IMR-90 (cell line): ENCODE measurements at regions not wholly inside any gene's neighbourhood (a gene's known extent, or its start where the extent isn't known, plus 50 kb on each side); places are given as distances from the start of the nearest gene placed in this dataset.

ENCODE experiments used
- ATAC-seq: fragments of 200-7000 bp; cut with Tn5 transposase; 2 replicates; pipeline ENCODE4 v1.9.1; 2020; ENCODE audit warnings: low read depth, mild to moderate bottlenecking, moderate library complexity
- BruUV-seq: library from RNA; stranded (reverse); fragments of 400-500 nt; replicated peaks from 2 replicates; lab custom pipeline; 2021; lab: Mats Ljungman, UMichigan
- CTCF ChIA-PET: fragments of 300-600 bp; formaldehyde crosslinking; extraction: SDS; loops from one replicate; lab custom pipeline; 2021; ENCODE audit warnings: antibody characterized with exemption; lab: Yijun Ruan, JAX
- POLR2A ChIA-PET: fragments of 300-600 bp; sonication (Branson Sonifier 250); formaldehyde crosslinking; loops from one replicate; lab custom pipeline; 2022; ENCODE audit warnings: antibody characterized with exemption; ENCODE audit not compliant: unreplicated experiment; lab: Charles Lee
- DNase-seq: peaks from one replicate; pipeline ENCODE4 v3.0.0; 2013
- H2AFZ ChIP-seq: replicated peaks from 2 replicates; pipeline ENCODE3; 2013; ENCODE audit warnings: low read length, mild to moderate bottlenecking; ENCODE audit not compliant: poor library complexity
- H2AK5ac ChIP-seq: 2 replicates; pipeline ENCODE4 v1.6.1; 2013; ENCODE audit warnings: low read depth, low read length, inconsistent platforms
- H2AK9ac ChIP-seq: replicated peaks from 2 replicates; pipeline ENCODE3; 2013; ENCODE audit warnings: mild to moderate bottlenecking, low read depth, low read length, moderate library complexity; ENCODE audit not compliant: poor library complexity
- H2BK120ac ChIP-seq: 2 replicates; pipeline ENCODE4 v1.6.1; 2013; ENCODE audit warnings: low read depth, low read length, inconsistent platforms
- H2BK15ac ChIP-seq: 3 replicates; pipeline ENCODE4 v1.6.1; 2013; ENCODE audit warnings: low read depth, low read length, inconsistent platforms
- H2BK20ac ChIP-seq: 2 replicates; pipeline ENCODE4 v1.6.1; 2013; ENCODE audit warnings: low read depth, mild to moderate bottlenecking, inconsistent platforms, low read length, moderate library complexity
- H2BK5ac ChIP-seq: 2 replicates; pipeline ENCODE4 v1.6.1; 2013; ENCODE audit warnings: mild to moderate bottlenecking, low read depth, low read length, inconsistent platforms; ENCODE audit not compliant: poor library complexity, severe bottlenecking
- H3K14ac ChIP-seq: replicated peaks from 2 replicates; pipeline ENCODE4 v1.6.1; 2013; ENCODE audit warnings: low read depth, low read length, inconsistent platforms
- H3K18ac ChIP-seq: 2 replicates; pipeline ENCODE4 v1.6.1; 2013; ENCODE audit warnings: low read depth, low read length, control low read depth
- H3K23ac ChIP-seq: 2 replicates; pipeline ENCODE4 v1.6.1; 2013; ENCODE audit warnings: low read depth, low read length, inconsistent platforms
- H3K27ac ChIP-seq: 2 replicates; pipeline ENCODE4 v1.5.1; 2013; ENCODE audit warnings: mild to moderate bottlenecking, control low read depth, low read length; ENCODE audit not compliant: insufficient read depth
- H3K27me3 ChIP-seq: 2 replicates; pipeline ENCODE4 v1.6.1; 2013; ENCODE audit warnings: low read length; ENCODE audit not compliant: control insufficient read depth, insufficient read depth
- H3K36me3 ChIP-seq: 2 replicates; pipeline ENCODE4 v1.6.1; 2013; ENCODE audit warnings: low read length, mixed read lengths; ENCODE audit not compliant: control insufficient read depth, insufficient read depth
- H3K4ac ChIP-seq: 2 replicates; pipeline ENCODE4 v1.6.1; 2013; ENCODE audit warnings: low read depth, low read length, inconsistent platforms
- H3K4me1 ChIP-seq: 2 replicates; pipeline ENCODE4 v1.6.1; 2013; ENCODE audit warnings: low read length, mixed read lengths; ENCODE audit not compliant: control insufficient read depth, insufficient read depth
- H3K4me2 ChIP-seq: 2 replicates; pipeline ENCODE4 v1.6.1; 2013; ENCODE audit warnings: low read depth, mild to moderate bottlenecking, control low read depth, low read length, moderate library complexity
- H3K4me3 ChIP-seq: 2 replicates; pipeline ENCODE4 v1.5.1; 2013; ENCODE audit warnings: low read depth, mild to moderate bottlenecking, control low read depth, low read length, moderate library complexity; ENCODE audit not compliant: insufficient read depth
- H3K56ac ChIP-seq: 2 replicates; pipeline ENCODE4 v1.6.1; 2013; ENCODE audit warnings: low read length, inconsistent platforms; ENCODE audit not compliant: insufficient read depth; ENCODE audit errors: extremely low read depth
- H3K79me1 ChIP-seq, 2 experiments: 2 replicates each; pipeline ENCODE4 v1.6.1; 2013; ENCODE audit warnings: low read length in 2 of 2, inconsistent platforms in 1 of 2, low read depth in 1 of 2
- H3K9ac ChIP-seq: 2 replicates; pipeline ENCODE4 v1.6.1; 2013; ENCODE audit warnings: low read depth, low read length, control low read depth
- H3K9me1 ChIP-seq: 2 replicates; pipeline ENCODE4 v1.6.1; 2013; ENCODE audit warnings: low read length, inconsistent platforms; ENCODE audit not compliant: insufficient read depth
- H3K9me3 ChIP-seq: 2 replicates; pipeline ENCODE4 v1.6.1; 2013; ENCODE audit warnings: low read length; ENCODE audit not compliant: control insufficient read depth, insufficient read depth
- H4K20me1 ChIP-seq: 2 replicates; pipeline ENCODE4 v1.6.1; 2013; ENCODE audit warnings: low read length, inconsistent platforms; ENCODE audit not compliant: insufficient read depth
- H4K5ac ChIP-seq: 2 replicates; pipeline ENCODE4 v1.6.1; 2013; ENCODE audit warnings: mild to moderate bottlenecking, low read depth, low read length, control low read depth
- H4K8ac ChIP-seq, 2 experiments: 2 replicates each; pipeline ENCODE4 v1.6.1; 2013; ENCODE audit warnings: low read depth in 2 of 2, low read length in 2 of 2, control low read depth in 1 of 2, inconsistent platforms in 1 of 2
- H4K91ac ChIP-seq: 2 replicates; pipeline ENCODE4 v1.6.1; 2013; ENCODE audit warnings: low read depth, low read length, inconsistent platforms; ENCODE audit not compliant: insufficient read depth
- BHLHE40 ChIP-seq: fragments of 150-350 bp; IDR thresholded peaks from 2 replicates; pipeline ENCODE4 v1.6.1; 2016; ENCODE audit warnings: mild to moderate bottlenecking, low read depth, low read length
- CEBPB ChIP-seq: IDR thresholded peaks from 2 replicates; pipeline ENCODE4 v1.6.1; 2012; ENCODE audit warnings: low read depth, low read length, improper control_type of control experiment
- CHD1 ChIP-seq: IDR thresholded peaks from 2 replicates; pipeline ENCODE4 v1.6.1; 2012; ENCODE audit warnings: low read depth, low read length, improper control_type of control experiment
- FOS ChIP-seq: fragments of 150-350 bp; IDR thresholded peaks from 2 replicates; pipeline ENCODE4 v1.6.1; 2016; ENCODE audit warnings: low read depth, low read length
- MAFK ChIP-seq: IDR thresholded peaks from 2 replicates; pipeline ENCODE4 v1.6.1; 2012; ENCODE audit warnings: low read depth, low read length, improper control_type of control experiment
- MAZ ChIP-seq: IDR thresholded peaks from 2 replicates; pipeline ENCODE4 v1.6.1; 2012; ENCODE audit warnings: low read depth, mild to moderate bottlenecking, low read length, improper control_type of control experiment, moderate library complexity, borderline replicate concordance
- MXI1 ChIP-seq: IDR thresholded peaks from 2 replicates; pipeline ENCODE4 v1.6.1; 2012; ENCODE audit warnings: low read depth, mild to moderate bottlenecking, low read length, moderate library complexity, borderline replicate concordance
- NFE2L2 ChIP-seq: fragments of 150-350 bp; IDR thresholded peaks from 2 replicates; pipeline ENCODE4 v1.6.1; 2016; ENCODE audit warnings: low read depth, mild to moderate bottlenecking, low read length
- POLR2A ChIP-seq: IDR thresholded peaks from 2 replicates; pipeline ENCODE4 v1.6.1; 2012; ENCODE audit warnings: mild to moderate bottlenecking, low read depth, low read length
- RAD21 ChIP-seq: IDR thresholded peaks from 2 replicates; pipeline ENCODE4 v1.6.1; 2012; ENCODE audit warnings: low read length, improper control_type of control experiment
- RCOR1 ChIP-seq: IDR thresholded peaks from 2 replicates; pipeline ENCODE4 v1.6.1; 2012; ENCODE audit warnings: mild to moderate bottlenecking, low read length, improper control_type of control experiment; ENCODE audit not compliant: insufficient replicate concordance
- RFX5 ChIP-seq: IDR thresholded peaks from 2 replicates; pipeline ENCODE4 v1.8.0; 2012; ENCODE audit warnings: low read depth, mild to moderate bottlenecking, low read length, moderate library complexity
- SMC3 ChIP-seq: fragments of 150-350 bp; IDR thresholded peaks from 2 replicates; pipeline ENCODE4 v1.6.1; 2016; ENCODE audit warnings: low read depth, mild to moderate bottlenecking, antibody characterized with exemption, low read length, moderate library complexity
- USF2 ChIP-seq: fragments of 150-350 bp; IDR thresholded peaks from 2 replicates; pipeline ENCODE4 v1.6.1; 2017; ENCODE audit warnings: mild to moderate bottlenecking, antibody characterized with exemption, low read length, low read depth
- WGBS, 2 experiments: methylation state at CpG; one replicate each; pipeline versions ENCODE4 v1.1.5 to v1.1.7; 2013; ENCODE audit warnings: missing lambda C conversion rate in 2 of 2; ENCODE audit not compliant: insufficient read length in 1 of 2; ENCODE audit errors: extremely low coverage in 2 of 2; 5-methylcytosine and 5-hydroxymethylcytosine counted together
- dilution Hi-C: fragments of 300-500 bp; cut with HindIII; formaldehyde crosslinking; loops from one replicate; pipeline ENCODE4 v1.14.3; 2018; ENCODE audit warnings: low sequenced_read_pairs; ENCODE audit not compliant: unreplicated experiment
- in situ Hi-C: fragments of 300-500 bp; cut with MboI; formaldehyde crosslinking; loops from 3 replicates; pipeline ENCODE4 v1.14.3; 2019; ENCODE audit warnings: low sequenced_read_pairs, inconsistent platforms, mixed read lengths
- intact Hi-C: fragments of 100-400 bp; cut with micrococcal nuclease; formaldehyde crosslinking; loops from 2 replicates; pipeline ENCODE4 v1.10.0; 2022
- TF ChIP-seq, protein P1 (sequence below): fragments of 150-350 bp; IDR thresholded peaks from 2 replicates; pipeline ENCODE4 v1.6.1; 2016; ENCODE audit warnings: low read depth, mild to moderate bottlenecking, low read length, moderate library complexity, borderline replicate concordance
- TF ChIP-seq, protein P2 (sequence below): conservative IDR thresholded peaks from 2 replicates; pipeline ENCODE4 v1.5.1; 2012; ENCODE audit warnings: mild to moderate bottlenecking, low read depth, low read length, improper control_type of control experiment

GRCh38 chr1:219062161-219062560 lies 111.5 kb upstream of the LYPLAL1 start:
- Histone ChIP-seq H2BK120ac (no peak overlapping the region), H3K9me1 (peaks cover under 1% of the 10 kb centered on the region; the same call in 1 of the 2 replicates), H2AK9ac (no peak overlapping the region), H3K4me2 (no peak overlapping the region), H4K20me1 (no peaks in the 10 kb centered on the region), H4K5ac (no peak overlapping the region), H3K4ac (no peak overlapping the region), H2BK15ac (no peak overlapping the region), H3K27me3 (no peaks in the 10 kb centered on the region), H3K27ac (no peak overlapping the region), H3K79me1 (no peaks in the 10 kb centered on the region), H3K4me3 (no peak overlapping the region), H3K18ac (no peak overlapping the region), H3K36me3 (no peaks in the 10 kb centered on the region), H2BK20ac (no peak overlapping the region), H2BK5ac (no peak overlapping the region), H2AK5ac (no peak overlapping the region), H4K91ac (no peak overlapping the region), H2AFZ (no peak overlapping the region), H3K56ac (no peak overlapping the region), H4K8ac (no peak overlapping the region), H3K9me3 (no peaks in the 10 kb centered on the region), H3K14ac (no peak overlapping the region), H3K9ac (no peak overlapping the region), H3K23ac (no peak overlapping the region), H3K4me1 (peaks cover under 1% of the 10 kb centered on the region)
- intact Hi-C loops (loop anchor here (5.0 kb wide), 1 partner anchor 750 kb away; no protein-coding TSS in a partner anchor), dilution Hi-C loops (no loop called here), in situ Hi-C loops (loop anchor here (10.0 kb wide), 1 partner anchor 577 kb away; no protein-coding TSS in a partner anchor)
- ChIA-PET POLR2A (no interaction called here), CTCF (interaction anchor here (0.6 kb wide), 1 partner anchor 62 kb away, joined by 3 read pairs; no protein-coding TSS in a partner anchor)
- TF ChIP-seq MAFK: no peak
- TF ChIP-seq NFE2L2: no peak
- TF ChIP-seq MXI1: no peak
- TF ChIP-seq RCOR1: no peak
- no peak for TF ChIP-seq CEBPB
- TF ChIP-seq CHD1: no peak
- TF ChIP-seq USF2: no peak
- no peak for TF ChIP-seq BHLHE40
- TF ChIP-seq, protein P1, sequence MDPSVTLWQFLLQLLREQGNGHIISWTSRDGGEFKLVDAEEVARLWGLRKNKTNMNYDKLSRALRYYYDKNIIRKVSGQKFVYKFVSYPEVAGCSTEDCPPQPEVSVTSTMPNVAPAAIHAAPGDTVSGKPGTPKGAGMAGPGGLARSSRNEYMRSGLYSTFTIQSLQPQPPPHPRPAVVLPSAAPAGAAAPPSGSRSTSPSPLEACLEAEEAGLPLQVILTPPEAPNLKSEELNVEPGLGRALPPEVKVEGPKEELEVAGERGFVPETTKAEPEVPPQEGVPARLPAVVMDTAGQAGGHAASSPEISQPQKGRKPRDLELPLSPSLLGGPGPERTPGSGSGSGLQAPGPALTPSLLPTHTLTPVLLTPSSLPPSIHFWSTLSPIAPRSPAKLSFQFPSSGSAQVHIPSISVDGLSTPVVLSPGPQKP: no peak
- no peak for TF ChIP-seq FOS
- TF ChIP-seq, protein P2, sequence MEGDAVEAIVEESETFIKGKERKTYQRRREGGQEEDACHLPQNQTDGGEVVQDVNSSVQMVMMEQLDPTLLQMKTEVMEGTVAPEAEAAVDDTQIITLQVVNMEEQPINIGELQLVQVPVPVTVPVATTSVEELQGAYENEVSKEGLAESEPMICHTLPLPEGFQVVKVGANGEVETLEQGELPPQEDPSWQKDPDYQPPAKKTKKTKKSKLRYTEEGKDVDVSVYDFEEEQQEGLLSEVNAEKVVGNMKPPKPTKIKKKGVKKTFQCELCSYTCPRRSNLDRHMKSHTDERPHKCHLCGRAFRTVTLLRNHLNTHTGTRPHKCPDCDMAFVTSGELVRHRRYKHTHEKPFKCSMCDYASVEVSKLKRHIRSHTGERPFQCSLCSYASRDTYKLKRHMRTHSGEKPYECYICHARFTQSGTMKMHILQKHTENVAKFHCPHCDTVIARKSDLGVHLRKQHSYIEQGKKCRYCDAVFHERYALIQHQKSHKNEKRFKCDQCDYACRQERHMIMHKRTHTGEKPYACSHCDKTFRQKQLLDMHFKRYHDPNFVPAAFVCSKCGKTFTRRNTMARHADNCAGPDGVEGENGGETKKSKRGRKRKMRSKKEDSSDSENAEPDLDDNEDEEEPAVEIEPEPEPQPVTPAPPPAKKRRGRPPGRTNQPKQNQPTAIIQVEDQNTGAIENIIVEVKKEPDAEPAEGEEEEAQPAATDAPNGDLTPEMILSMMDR: no peak
- no peak for TF ChIP-seq SMC3
- no peak for TF ChIP-seq RFX5
- TF ChIP-seq MAZ: no peak
- TF ChIP-seq RAD21: no peak
- no peak for TF ChIP-seq POLR2A
- BruUV-seq: no TSS peak
- DNase-seq (no peak), ATAC-seq (no peak)
- WGBS, 2 experiments: no CpG with 5 or more reads among the region's 4 CpGs
